MCF 10A (cell line): ENCODE measurements at regions not wholly inside any gene's neighbourhood (a gene's known extent, or its start where the extent isn't known, plus 50 kb on each side); places are given as distances from the start of the nearest gene placed in this dataset.

ENCODE experiments used
- BruUV-seq: library from RNA; stranded (reverse); fragments of 400-500 nt; replicated peaks from 2 replicates; lab custom pipeline; 2021; lab: Mats Ljungman, UMichigan
- CTCF ChIA-PET: fragments of 300-600 bp; sonication (Branson Sonifier 250); formaldehyde crosslinking; extraction: SDS; loops from one replicate; lab custom pipeline; 2021; ENCODE audit warnings: antibody characterized with exemption, inconsistent platforms; lab: Yijun Ruan, JAX
- POLR2A ChIA-PET: fragments of 300-600, 350-650 bp; sonication (Branson Sonifier 250); formaldehyde crosslinking; extraction: SDS; loops from one replicate; lab custom pipeline; 2020; ENCODE audit warnings: antibody characterized with exemption, inconsistent platforms; lab: Yijun Ruan, JAX
- DNase-seq: peaks from one replicate; pipeline ENCODE4 v3.0.0-alpha.2; 2018; ENCODE audit not compliant: unreplicated experiment
- H3K27ac Mint-ChIP-seq: one replicate; pipeline ENCODE4 v1.8.0; 2022; ENCODE audit warnings: mild to moderate bottlenecking, low read depth, mixed read lengths; ENCODE audit not compliant: unreplicated experiment
- H3K27me3 Mint-ChIP-seq: one replicate; pipeline ENCODE4 v1.8.0; 2022; ENCODE audit warnings: mixed read lengths; ENCODE audit not compliant: insufficient read depth, unreplicated experiment
- H3K36me3 Mint-ChIP-seq: one replicate; pipeline ENCODE4 v1.8.0; 2022; ENCODE audit warnings: mild to moderate bottlenecking, moderate library complexity, mixed read lengths; ENCODE audit not compliant: insufficient read depth, unreplicated experiment
- H3K4me1 Mint-ChIP-seq: one replicate; pipeline ENCODE4 v1.8.0; 2022; ENCODE audit warnings: mixed read lengths; ENCODE audit not compliant: insufficient read depth, unreplicated experiment
- H3K4me3 Mint-ChIP-seq: one replicate; pipeline ENCODE4 v1.8.0; 2022; ENCODE audit warnings: mild to moderate bottlenecking, moderate library complexity, mixed read lengths; ENCODE audit not compliant: unreplicated experiment
- H3K9me3 Mint-ChIP-seq: one replicate; pipeline ENCODE4 v1.8.0; 2022; ENCODE audit warnings: mixed read lengths; ENCODE audit not compliant: unreplicated experiment
- CTCF ChIP-seq: fragments of 200-600 bp; IDR thresholded peaks from one replicate; pipeline ENCODE4 v1.8.0; 2022; ENCODE audit warnings: antibody characterized with exemption, mild to moderate bottlenecking; ENCODE audit not compliant: unreplicated experiment
- intact Hi-C: fragments of 100-400 bp; cut with micrococcal nuclease; formaldehyde crosslinking; loops from 2 replicates; pipeline ENCODE4 v1.14.1; 2022

GRCh38 chr7:109996411-109996810 lies 1094.5 kb upstream of the LRRN3 start:
- Mint-ChIP-seq H3K27me3 (no peaks in the 10 kb centered on the region), H3K9me3 (no peaks in the 10 kb centered on the region), H3K4me1 (no peaks in the 10 kb centered on the region), H3K4me3 (no peak overlapping the region), H3K27ac (no peak overlapping the region), H3K36me3 (no peaks in the 10 kb centered on the region)
- no peak for DNase-seq
- intact Hi-C loops: no loop called here
- ChIA-PET POLR2A (no interaction called here), CTCF (interaction anchor here (0.8 kb wide), 1 partner anchor 14 kb away, joined by 3 read pairs; no protein-coding TSS in a partner anchor)
- TF ChIP-seq CTCF: no peak
- no TSS peak for BruUV-seq

- H3K27me3 Mint-ChIP-seq: no peaks in the 10 kb centered on the region
- H3K4me3 Mint-ChIP-seq: no peak overlapping the region
- no peaks in the 10 kb centered on the region for H3K4me1 Mint-ChIP-seq
- TF ChIP-seq CTCF: no peak
- no peaks in the 10 kb centered on the region for H3K36me3 Mint-ChIP-seq
- CTCF ChIA-PET: interaction anchor here (0.8 kb wide), 1 partner anchor 14 kb away, joined by 3 read pairs; no protein-coding TSS in a partner anchor
- intact Hi-C loops: no loop called here
- H3K9me3 Mint-ChIP-seq: no peaks in the 10 kb centered on the region
- BruUV-seq: no TSS peak
- H3K27ac Mint-ChIP-seq: no peak overlapping the region
- DNase-seq: no peak
- POLR2A ChIA-PET: interaction anchor here (0.6 kb wide), 1 partner anchor 12 kb away, joined by 3 read pairs; no protein-coding TSS in a partner anchor
These were observed 1094.0 kb upstream of the LRRN3 start for GRCh38 chr7:109996927-109997326.

GRCh38 chr7:109997837-109998236 lies 1093.1 kb upstream of the LRRN3 start:
- Mint-ChIP-seq H3K27me3 (no peaks in the 10 kb centered on the region), H3K4me3 (no peak overlapping the region), H3K4me1 (no peaks in the 10 kb centered on the region), H3K27ac (no peak overlapping the region), H3K36me3 (no peaks in the 10 kb centered on the region), H3K9me3 (no peaks in the 10 kb centered on the region)
- DNase-seq: no peak
- ChIA-PET CTCF (no interaction called here), POLR2A (no interaction called here)
- BruUV-seq: no TSS peak
- intact Hi-C loops: no loop called here
- no peak for TF ChIP-seq CTCF

- CTCF ChIA-PET: interaction anchor here (0.7 to 1.0 kb wide), 2 partner anchors 10 to 549 kb away, joined by 3 to 4 read pairs; no protein-coding TSS in a partner anchor
- Mint-ChIP-seq H3K9me3 (peaks cover 7% of the 10 kb centered on the region), H3K27ac (no peak overlapping the region), H3K4me3 (no peak overlapping the region), H3K36me3 (no peaks in the 10 kb centered on the region), H3K27me3 (no peaks in the 10 kb centered on the region), H3K4me1 (no peaks in the 10 kb centered on the region)
- no peak for DNase-seq
- BruUV-seq: no TSS peak
- no peak for TF ChIP-seq CTCF
- POLR2A ChIA-PET: no interaction called here
- intact Hi-C loops: loop anchor here (5.0 kb wide), 1 partner anchor 441 kb away; no protein-coding TSS in a partner anchor
These were observed 1089.5 kb upstream of the LRRN3 start for GRCh38 chr7:110001254-110001938.
